B cell (primary cell): ENCODE measurements at regions not wholly inside any gene's neighbourhood (a gene's known extent, or its start where the extent isn't known, plus 50 kb on each side); places are given as distances from the start of the nearest gene placed in this dataset.

Source experiments
- ATAC-seq: fragments of 200-7000 bp; cut with Tn5 transposase; one replicate; pipeline ENCODE4 v1.10.0; 2021; ENCODE audit warnings: low read depth, mild to moderate bottlenecking, moderate number of reproducible peaks, moderate library complexity
- CTCF ChIA-PET: fragments of 350-600 bp; sonication (Branson Sonifier 250); formaldehyde crosslinking; loops from one replicate; lab custom pipeline; 2021; ENCODE audit warnings: antibody characterized with exemption, inconsistent platforms; lab: Charles Lee
- POLR2A ChIA-PET: fragments of 350-600 bp; sonication (Branson Sonifier 250); formaldehyde crosslinking; loops from one replicate; lab custom pipeline; 2021; ENCODE audit warnings: antibody characterized with exemption; lab: Charles Lee
- DNase-seq: peaks from one replicate; pipeline ENCODE4 v3.0.0; 2013
- H2AFZ ChIP-seq: 2 replicates; pipeline ENCODE4 v1.6.1; 2012; ENCODE audit warnings: mild to moderate bottlenecking, low read depth, low read length; ENCODE audit not compliant: insufficient read depth, poor library complexity, severe bottlenecking
- H3K27ac ChIP-seq, 2 donors: 1 replicate in 1 of 2; 2 replicates in 1 of 2; pipeline ENCODE4 v1.5.1; 2012 to 2013; ENCODE audit warnings: low read length in 2 of 2, mild to moderate bottlenecking in 2 of 2, moderate library complexity in 1 of 2
- H3K27me3 ChIP-seq, 4 experiments: fragments of 200-600 bp in 1 of 4; sonication (generic) in 1 of 4; replicated peaks in 1 of 4; 1 replicate in 2 of 4; 2 replicates in 2 of 4; pipeline versions ENCODE4 v1.6.1 to v1.7.0; 2013 to 2016; ENCODE audit warnings: low read length in 3 of 4, mild to moderate bottlenecking in 2 of 4, mixed read lengths in 1 of 4, moderate library complexity in 1 of 4; ENCODE audit not compliant: insufficient read depth in 4 of 4, control insufficient read depth in 3 of 4; ENCODE audit errors: control extremely low read depth in 1 of 4
- H3K36me3 ChIP-seq, 2 experiments: replicated peaks in 1 of 2; 1 replicate in 1 of 2; 2 replicates in 1 of 2; pipeline versions ENCODE4 v1.6.1 to v1.7.1; 2013; ENCODE audit warnings: low read length in 1 of 2; ENCODE audit not compliant: insufficient read depth in 2 of 2, control insufficient read depth in 1 of 2; ENCODE audit errors: control extremely low read depth in 1 of 2, extremely low read depth in 1 of 2
- H3K4me1 ChIP-seq, 2 donors: fragments of 200-600 bp in 1 of 2; sonication (generic) in 1 of 2; 1 replicate in 1 of 2; 2 replicates in 1 of 2; pipeline versions ENCODE4 v1.5.1 to v1.6.1; 2013 to 2017; ENCODE audit warnings: low read length in 2 of 2; ENCODE audit not compliant: control insufficient read depth in 2 of 2, insufficient read depth in 2 of 2
- H3K4me2 ChIP-seq: replicated peaks from 2 replicates; pipeline ENCODE3; 2012; ENCODE audit warnings: mild to moderate bottlenecking, low read depth, low read length; ENCODE audit not compliant: poor library complexity, severe bottlenecking
- H3K4me3 ChIP-seq, 5 experiments: fragments of 200-600 bp in 1 of 5; sonication (generic) in 1 of 5; 1 replicate in 3 of 5; 2 replicates in 2 of 5; pipeline versions ENCODE4 v1.5.1 to v1.7.0; 2011 to 2016; ENCODE audit warnings: low read length in 4 of 5, mild to moderate bottlenecking in 4 of 5, low read depth in 2 of 5, control low read depth in 1 of 5, moderate library complexity in 1 of 5; ENCODE audit not compliant: insufficient read depth in 1 of 5; ENCODE audit errors: control extremely low read depth in 1 of 5, extremely low read depth in 1 of 5
- H3K79me2 ChIP-seq: fragments of 200-600 bp; sonication (generic); one replicate; pipeline ENCODE4 v1.6.0; 2016; ENCODE audit warnings: low read length; ENCODE audit not compliant: control insufficient read depth, insufficient read depth
- H3K9ac ChIP-seq: fragments of 200-600 bp; sonication (generic); 2 replicates; pipeline ENCODE4 v1.6.1; 2017; ENCODE audit warnings: mild to moderate bottlenecking, low read length, moderate library complexity
- H3K9me3 ChIP-seq, 3 donors: one replicate each; pipeline versions ENCODE4 v1.6.1 to v1.7.1; 2013; ENCODE audit warnings: low read length in 2 of 3; ENCODE audit not compliant: control insufficient read depth in 2 of 3, insufficient read depth in 1 of 3; ENCODE audit errors: control extremely low read depth in 1 of 3
- H4K20me1 ChIP-seq: 2 replicates; pipeline ENCODE4 v1.6.0; 2012; ENCODE audit warnings: mild to moderate bottlenecking, low read length; ENCODE audit not compliant: insufficient read depth, control insufficient read depth, poor library complexity, severe bottlenecking
- H3K27ac Mint-ChIP-seq: one replicate; pipeline ENCODE4 v1.8.0; 2021; ENCODE audit warnings: mixed read lengths
- H3K27me3 Mint-ChIP-seq: one replicate; pipeline ENCODE4 v1.8.0; 2021; ENCODE audit warnings: mixed read lengths
- H3K4me1 Mint-ChIP-seq: one replicate; pipeline ENCODE4 v1.8.0; 2021; ENCODE audit warnings: mixed read lengths
- H3K4me3 Mint-ChIP-seq: one replicate; pipeline ENCODE4 v1.8.0; 2021; ENCODE audit warnings: mixed read lengths
- H3K9me3 Mint-ChIP-seq: one replicate; pipeline ENCODE4 v1.8.0; 2022; ENCODE audit warnings: mixed read lengths; ENCODE audit not compliant: insufficient read depth
- EZH2 ChIP-seq: IDR thresholded peaks from 2 replicates; pipeline ENCODE4 v1.6.1; 2012; ENCODE audit warnings: borderline replicate concordance, low read depth, mild to moderate bottlenecking, moderate library complexity, low read length; ENCODE audit not compliant: insufficient read depth, poor library complexity, severe bottlenecking
- WGBS: methylation state at CpG from one replicate; pipeline ENCODE4 v1.1.5; 2013; ENCODE audit warnings: missing lambda C conversion rate; ENCODE audit not compliant: insufficient coverage; 5-methylcytosine and 5-hydroxymethylcytosine counted together
- intact Hi-C: fragments of 100-400 bp; cut with micrococcal nuclease; formaldehyde crosslinking; loops from one replicate; pipeline ENCODE4 v1.10.0; 2022
- TF ChIP-seq, protein P1 (sequence below): fragments of 200-600 bp; IDR thresholded peaks from one replicate; pipeline ENCODE4 v1.8.0; 2022; ENCODE audit warnings: antibody characterized with exemption, mild to moderate bottlenecking

DNA sequence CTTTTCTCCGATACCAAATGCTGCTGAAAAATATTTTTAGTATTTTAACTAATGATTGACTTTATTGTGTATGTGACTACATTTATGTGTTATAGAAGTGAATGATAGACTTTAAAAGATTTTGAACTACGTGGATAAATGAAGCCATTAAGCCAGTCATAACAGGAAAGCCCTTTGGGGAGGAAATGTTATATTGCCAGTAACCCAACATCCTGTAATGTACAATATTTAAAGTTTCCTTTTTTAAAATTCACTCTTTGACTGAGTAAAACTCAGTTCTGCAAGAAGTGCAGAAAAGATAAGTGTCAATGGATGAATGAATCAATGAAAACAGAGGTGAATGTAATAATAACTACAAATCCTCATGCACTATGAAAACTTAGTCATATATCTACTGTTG lies 102.6 kb upstream of the TLE4 start:
- POLR2A ChIA-PET = no interaction called here
- H3K4me3 ChIP-seq = no peak overlapping the region
- H2AFZ ChIP-seq = no peak overlapping the region
- no peak for TF ChIP-seq EZH2
- TF ChIP-seq, protein P1, sequence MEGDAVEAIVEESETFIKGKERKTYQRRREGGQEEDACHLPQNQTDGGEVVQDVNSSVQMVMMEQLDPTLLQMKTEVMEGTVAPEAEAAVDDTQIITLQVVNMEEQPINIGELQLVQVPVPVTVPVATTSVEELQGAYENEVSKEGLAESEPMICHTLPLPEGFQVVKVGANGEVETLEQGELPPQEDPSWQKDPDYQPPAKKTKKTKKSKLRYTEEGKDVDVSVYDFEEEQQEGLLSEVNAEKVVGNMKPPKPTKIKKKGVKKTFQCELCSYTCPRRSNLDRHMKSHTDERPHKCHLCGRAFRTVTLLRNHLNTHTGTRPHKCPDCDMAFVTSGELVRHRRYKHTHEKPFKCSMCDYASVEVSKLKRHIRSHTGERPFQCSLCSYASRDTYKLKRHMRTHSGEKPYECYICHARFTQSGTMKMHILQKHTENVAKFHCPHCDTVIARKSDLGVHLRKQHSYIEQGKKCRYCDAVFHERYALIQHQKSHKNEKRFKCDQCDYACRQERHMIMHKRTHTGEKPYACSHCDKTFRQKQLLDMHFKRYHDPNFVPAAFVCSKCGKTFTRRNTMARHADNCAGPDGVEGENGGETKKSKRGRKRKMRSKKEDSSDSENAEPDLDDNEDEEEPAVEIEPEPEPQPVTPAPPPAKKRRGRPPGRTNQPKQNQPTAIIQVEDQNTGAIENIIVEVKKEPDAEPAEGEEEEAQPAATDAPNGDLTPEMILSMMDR = no peak
- H3K27me3 ChIP-seq = no peaks in the 10 kb centered on the region
- H3K27ac ChIP-seq = no peak overlapping the region
- no peaks in the 10 kb centered on the region for H4K20me1 ChIP-seq
- no peak overlapping the region for H3K4me2 ChIP-seq
- no peak for DNase-seq
- no CpG with 5 or more reads among the region's 2 CpGs for WGBS
- H3K9ac ChIP-seq = no peak overlapping the region
- CTCF ChIA-PET = no interaction called here
- Mint-ChIP-seq H3K27ac (no peak overlapping the region), H3K9me3 (no peaks in the 10 kb centered on the region), H3K4me3 (no peak overlapping the region), H3K4me1 (no peaks in the 10 kb centered on the region), H3K27me3 (no peaks in the 10 kb centered on the region)
- intact Hi-C loops = no loop called here
- ATAC-seq = no peak
- no peaks in the 10 kb centered on the region for H3K79me2 ChIP-seq
- H3K36me3 ChIP-seq = no peaks in the 10 kb centered on the region
- no peaks in the 10 kb centered on the region for H3K9me3 ChIP-seq
- no peaks in the 10 kb centered on the region for H3K4me1 ChIP-seq

DNA sequence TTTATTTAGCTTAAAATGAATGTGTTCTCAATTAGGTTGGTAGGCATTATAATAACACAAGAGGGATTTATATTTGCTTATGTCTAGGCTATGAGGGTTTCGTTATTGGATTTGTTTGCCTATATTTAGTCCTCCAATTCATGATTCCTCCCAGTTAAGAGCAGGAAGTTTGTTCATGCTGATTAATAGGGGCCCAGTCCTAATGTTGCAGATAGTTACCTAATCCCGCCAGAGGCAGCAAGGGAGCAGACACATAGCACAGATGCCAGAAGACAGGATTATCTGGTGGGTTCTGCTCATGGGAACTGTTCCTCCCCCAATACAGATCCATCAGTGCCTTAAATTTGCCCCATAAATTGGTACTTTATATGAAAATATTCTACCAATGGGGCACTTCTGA lies 100.8 kb upstream of the TLE4 start:
- DNase-seq (no peak), ATAC-seq (no peak)
- Mint-ChIP-seq H3K27ac (no peak overlapping the region), H3K27me3 (no peaks in the 10 kb centered on the region), H3K9me3 (no peaks in the 10 kb centered on the region), H3K4me1 (no peaks in the 10 kb centered on the region), H3K4me3 (no peak overlapping the region)
- H3K27me3 ChIP-seq = no peaks in the 10 kb centered on the region
- ChIA-PET CTCF (no interaction called here), POLR2A (no interaction called here)
- intact Hi-C loops = no loop called here
- H4K20me1 ChIP-seq = no peaks in the 10 kb centered on the region
- H2AFZ ChIP-seq = no peak overlapping the region
- H3K9ac ChIP-seq = no peak overlapping the region
- TF ChIP-seq, protein P1 = no peak
- TF ChIP-seq EZH2 = no peak
- H3K9me3 ChIP-seq = peaks cover 0 to 5% (median 0%) of the 10 kb centered on the region in 3 donors
- H3K4me2 ChIP-seq = no peak overlapping the region
- H3K79me2 ChIP-seq = no peaks in the 10 kb centered on the region
- WGBS = no CpG with 5 or more reads among the region's 2 CpGs
- no peak overlapping the region for H3K27ac ChIP-seq
- no peak overlapping the region for H3K4me3 ChIP-seq
- H3K4me1 ChIP-seq = no peaks in the 10 kb centered on the region
- H3K36me3 ChIP-seq = no peaks in the 10 kb centered on the region
